ENCODE measurements at regions not wholly inside any gene's neighbourhood (a gene's known extent, or its start where the extent isn't known, plus 50 kb on each side); places are given as distances from the start of the nearest gene placed in this dataset.

GRCh38 chr20:6863355-6863754 is 95.9 kb downstream of the BMP2 start:
- no peaks in the 10 kb centered on the region for H3K9me3 ChIP-seq
- no peaks in the 10 kb centered on the region for H3K27me3 ChIP-seq
- intact Hi-C loops (cut with DNase I): no loop called here
- no peaks in the 10 kb centered on the region for H3K4me1 ChIP-seq
- 89 to 91% methylated on average over 2 of the region's 2 CpGs for WGBS, 2 donors
- TF ChIP-seq EP300 (IDR thresholded peaks at IDR 0.05): no peak
- no peak for DNase-seq
- H3K36me3 ChIP-seq: no peaks in the 10 kb centered on the region
- no peak overlapping the region for H3K27ac ChIP-seq
- no peak overlapping the region for H3K4me3 ChIP-seq

DNA sequence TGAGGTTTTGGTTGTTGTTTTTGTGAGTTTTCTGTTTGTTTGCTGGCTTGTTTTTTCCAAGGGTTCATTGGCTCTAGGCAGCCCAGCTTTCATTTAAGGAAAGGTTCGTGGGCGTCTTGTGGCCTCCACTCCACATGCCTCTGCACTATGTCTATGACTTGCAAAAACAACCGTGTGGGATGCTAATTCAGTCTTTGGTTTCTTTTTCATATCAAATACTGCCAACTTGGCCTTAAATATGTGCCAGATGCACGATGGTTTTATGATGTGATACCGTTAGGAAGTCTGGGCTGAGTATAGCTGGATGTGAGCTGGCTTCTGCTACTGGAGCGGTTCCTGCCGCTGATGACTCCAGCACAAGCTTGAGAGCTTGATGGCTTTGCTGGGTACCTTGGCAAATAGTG is 96.3 kb downstream of the BMP2 start:
- no peak for TF ChIP-seq POLR2A (IDR thresholded peaks at IDR 0.05)
- TF ChIP-seq EP300 (IDR thresholded peaks at IDR 0.05): no peak
- TF ChIP-seq POLR2AphosphoS5 (IDR thresholded peaks at IDR 0.05): no peak
- TF ChIP-seq, protein P1, sequence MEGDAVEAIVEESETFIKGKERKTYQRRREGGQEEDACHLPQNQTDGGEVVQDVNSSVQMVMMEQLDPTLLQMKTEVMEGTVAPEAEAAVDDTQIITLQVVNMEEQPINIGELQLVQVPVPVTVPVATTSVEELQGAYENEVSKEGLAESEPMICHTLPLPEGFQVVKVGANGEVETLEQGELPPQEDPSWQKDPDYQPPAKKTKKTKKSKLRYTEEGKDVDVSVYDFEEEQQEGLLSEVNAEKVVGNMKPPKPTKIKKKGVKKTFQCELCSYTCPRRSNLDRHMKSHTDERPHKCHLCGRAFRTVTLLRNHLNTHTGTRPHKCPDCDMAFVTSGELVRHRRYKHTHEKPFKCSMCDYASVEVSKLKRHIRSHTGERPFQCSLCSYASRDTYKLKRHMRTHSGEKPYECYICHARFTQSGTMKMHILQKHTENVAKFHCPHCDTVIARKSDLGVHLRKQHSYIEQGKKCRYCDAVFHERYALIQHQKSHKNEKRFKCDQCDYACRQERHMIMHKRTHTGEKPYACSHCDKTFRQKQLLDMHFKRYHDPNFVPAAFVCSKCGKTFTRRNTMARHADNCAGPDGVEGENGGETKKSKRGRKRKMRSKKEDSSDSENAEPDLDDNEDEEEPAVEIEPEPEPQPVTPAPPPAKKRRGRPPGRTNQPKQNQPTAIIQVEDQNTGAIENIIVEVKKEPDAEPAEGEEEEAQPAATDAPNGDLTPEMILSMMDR (IDR thresholded peaks at IDR 0.05): no peak
- 32 to 47% methylated on average over 7 of the region's 7 CpGs for WGBS, 2 donors
- Histone ChIP-seq H3K4me1 (no peaks in the 10 kb centered on the region), H3K27ac (no peak overlapping the region), H3K4me3 (no peak overlapping the region), H3K36me3 (no peaks in the 10 kb centered on the region), H3K27me3 (no peaks in the 10 kb centered on the region), H3K9me3 (no peaks in the 10 kb centered on the region)
- intact Hi-C loops (cut with DNase I): no loop called here
- DNase-seq: no peak

GRCh38 chr20:6864740-6865139 is 97.3 kb downstream of the BMP2 start:
- TF ChIP-seq, protein P1 (IDR thresholded peaks at IDR 0.05): no peak
- no peak for TF ChIP-seq POLR2A (IDR thresholded peaks at IDR 0.05)
- no peak for TF ChIP-seq POLR2AphosphoS5 (IDR thresholded peaks at IDR 0.05)
- TF ChIP-seq EP300 (IDR thresholded peaks at IDR 0.05): no peak

DNA sequence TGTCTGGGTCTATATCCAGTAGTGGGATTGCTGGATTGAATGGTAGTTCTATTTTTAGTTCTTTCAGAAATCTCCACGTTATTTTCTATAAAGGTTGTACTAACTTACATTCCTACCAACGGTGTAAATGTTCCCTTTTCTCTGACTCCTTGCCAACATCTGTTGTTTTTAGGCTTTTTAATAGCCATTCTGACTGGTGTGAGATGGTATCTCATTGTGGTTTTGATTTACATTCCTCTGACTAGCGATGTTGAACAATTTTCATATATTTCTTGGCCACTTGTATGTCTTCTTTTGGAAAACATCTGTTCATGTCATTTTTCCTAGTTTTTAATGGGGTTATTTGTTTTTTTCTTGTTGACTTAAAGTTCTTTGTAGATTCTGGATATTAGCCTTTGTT is 99.3 kb downstream of the BMP2 start:
- WGBS, 2 donors: 24 to 57% methylated on average over 3 of the region's 3 CpGs
- Histone ChIP-seq H3K4me1 (no peaks in the 10 kb centered on the region), H3K36me3 (no peaks in the 10 kb centered on the region), H3K4me3 (no peak overlapping the region), H3K9me3 (no peaks in the 10 kb centered on the region), H3K27me3 (peaks cover 0 to 6% (median 0%) of the 10 kb centered on the region in 3 donors), H3K27ac (no peak overlapping the region)
- TF ChIP-seq POLR2AphosphoS5 (IDR thresholded peaks at IDR 0.05) (no peak), EP300 (IDR thresholded peaks at IDR 0.05) (no peak), POLR2A (IDR thresholded peaks at IDR 0.05) (no peak)
- TF ChIP-seq, protein P1 (IDR thresholded peaks at IDR 0.05): no peak
- intact Hi-C loops (cut with DNase I): no loop called here
- DNase-seq: no peak

More at GRCh38 chr20:6864740-6865139, 97.3 kb downstream of the BMP2 start:
- Histone ChIP-seq H3K36me3 (no peaks in the 10 kb centered on the region), H3K27ac (no peak overlapping the region), H3K4me3 (no peak overlapping the region), H3K9me3 (no peaks in the 10 kb centered on the region), H3K4me1 (no peaks in the 10 kb centered on the region), H3K27me3 (no peaks in the 10 kb centered on the region)
- intact Hi-C loops (cut with DNase I): no loop called here
- 7 to 43% methylated on average over 5 of the region's 5 CpGs for WGBS, 2 donors
- DNase-seq: no peak

- Histone ChIP-seq H3K4me3 (no peak overlapping the region), H3K36me3 (no peaks in the 10 kb centered on the region), H3K27ac (no peak overlapping the region), H3K4me1 (no peaks in the 10 kb centered on the region), H3K27me3 (peaks cover 0 to 6% (median 0%) of the 10 kb centered on the region in 3 donors), H3K9me3 (no peaks in the 10 kb centered on the region)
- intact Hi-C loops (cut with DNase I): no loop called here
- no peak for DNase-seq
- WGBS, 2 donors: 44 to 72% methylated on average over 7 of the region's 7 CpGs
- no peak for TF ChIP-seq EP300 (IDR thresholded peaks at IDR 0.05)
- TF ChIP-seq, protein P1 (IDR thresholded peaks at IDR 0.05): no peak
Measured at GRCh38 chr20:6868861-6869260, 101.4 kb downstream of the BMP2 start.

Data from sigmoid colon (tissue), 6 donors.